GM18873 (cell line): ENCODE measurements at regions not wholly inside any gene's neighbourhood (a gene's known extent, or its start where the extent isn't known, plus 50 kb on each side); places are given as distances from the start of the nearest gene placed in this dataset.

Experiments
- ATAC-seq: cut with Tn5 transposase; IDR thresholded peaks from one replicate; pipeline ENCODE4 v1.9.1; 2021; ENCODE audit warnings: mild to moderate bottlenecking, moderate library complexity, moderate number of reproducible peaks; ENCODE audit not compliant: unreplicated experiment, low FRiP score

- no peak for ATAC-seq
These were observed 292.6 kb upstream of the DPH6 start for GRCh38 chr15:35838424-35839111.

DNA sequence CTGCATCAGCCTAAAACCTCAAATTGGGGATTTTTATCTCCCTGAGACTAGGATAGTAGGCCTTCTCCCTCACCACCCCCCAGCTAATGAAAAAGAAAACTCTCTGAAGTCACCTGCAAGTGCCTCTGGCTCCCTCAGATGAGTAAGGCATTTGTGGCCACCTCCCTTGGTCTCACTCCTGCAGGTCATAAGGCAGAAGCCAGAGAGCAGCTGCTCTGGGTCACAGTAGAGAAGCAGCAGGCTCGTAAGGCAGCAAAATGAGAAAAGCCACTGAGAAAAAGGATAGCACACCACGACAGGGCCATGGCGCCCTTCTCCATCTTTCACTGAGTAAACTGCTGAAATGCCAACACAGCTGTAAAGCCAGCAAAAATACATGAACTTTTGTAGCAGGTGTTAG, 296.7 kb upstream of the DPH6 start:
- no peak for ATAC-seq

DNA sequence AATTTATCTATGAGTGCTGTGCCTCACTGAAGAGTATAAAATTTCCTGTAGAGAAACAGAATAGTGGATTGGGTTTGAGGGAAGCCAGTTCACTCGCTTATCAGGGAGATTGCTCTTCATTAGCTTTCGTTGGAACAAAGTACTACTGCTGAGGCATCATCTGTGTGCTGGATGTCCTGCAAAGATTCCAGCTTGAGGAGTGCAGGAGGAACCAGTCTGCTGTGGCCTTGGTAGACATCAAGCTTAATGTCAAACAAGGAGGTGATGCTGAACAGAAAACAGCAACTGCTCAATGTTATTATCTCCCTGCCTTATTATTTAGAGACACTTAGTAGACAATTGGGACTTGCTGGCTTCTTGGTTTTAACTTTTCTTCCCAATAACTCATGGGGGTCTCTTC, 297.5 kb upstream of the DPH6 start:
- no peak for ATAC-seq

DNA sequence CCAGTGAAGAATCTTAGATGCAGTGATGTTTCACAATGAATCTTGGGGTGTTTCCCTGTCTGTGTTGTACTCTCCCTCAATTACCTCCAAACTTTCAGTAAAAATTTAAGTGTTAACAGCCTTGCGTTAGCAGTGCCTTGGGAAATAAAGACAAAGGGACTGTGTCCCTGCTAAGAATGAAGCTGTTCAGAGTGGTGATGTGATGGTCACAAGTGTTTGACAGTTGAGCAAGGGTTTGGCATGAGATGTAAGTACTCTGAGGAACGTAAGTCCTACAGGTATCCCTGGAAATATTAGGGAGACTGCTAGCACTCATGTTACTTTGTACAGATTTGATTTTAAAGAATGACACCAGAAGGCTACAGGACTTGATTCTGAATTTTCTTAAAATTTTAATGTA, 304.3 kb upstream of the DPH6 start:
- no peak for ATAC-seq

DNA sequence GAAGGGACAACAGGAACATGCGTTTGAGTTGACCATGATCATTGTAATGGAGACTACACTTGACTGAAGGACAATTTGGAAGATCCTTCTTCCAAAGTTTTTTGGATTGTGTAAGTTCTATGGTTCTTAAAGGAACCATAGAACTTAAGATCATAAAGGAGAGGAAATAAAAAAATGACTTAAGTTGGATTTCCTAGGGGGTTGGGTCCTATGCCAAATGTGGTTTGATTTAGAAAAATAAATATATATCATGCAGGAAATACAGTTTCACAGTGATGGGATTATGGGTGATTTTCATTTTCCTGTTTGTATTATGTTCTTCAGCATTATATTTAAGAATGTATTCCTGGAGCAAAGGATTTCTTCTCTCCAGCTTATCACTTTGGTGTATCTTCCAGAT, 305.5 kb upstream of the DPH6 start:
- ATAC-seq, result no peak

GRCh38 chr15:35852818-35853624, 307.1 kb upstream of the DPH6 start:
- no peak for ATAC-seq

- ATAC-seq, result no peak
These were observed 308.4 kb upstream of the DPH6 start for GRCh38 chr15:35854316-35854715.

GRCh38 chr15:35857567-35858226, 311.7 kb upstream of the DPH6 start:
- ATAC-seq, result no peak

DNA sequence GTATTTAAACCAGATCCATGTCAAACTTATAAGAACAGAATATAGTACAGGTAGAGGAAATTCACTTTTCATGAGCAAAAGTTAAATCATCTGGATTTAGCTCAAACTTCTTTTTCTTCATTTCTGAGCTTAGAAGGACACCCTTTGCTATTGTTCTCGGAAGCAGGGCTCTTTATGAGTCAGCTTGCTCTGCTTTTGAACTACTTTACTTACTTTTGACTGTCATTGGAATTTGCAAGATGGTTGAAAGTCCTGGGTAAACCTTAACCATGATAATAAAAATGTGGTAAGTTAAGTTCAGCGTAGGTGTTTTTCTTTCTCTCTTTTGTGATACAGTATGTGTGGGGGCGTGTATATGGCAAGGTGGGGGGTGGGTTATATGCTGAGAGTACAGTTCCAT, 312.7 kb upstream of the DPH6 start:
- no peak for ATAC-seq

GRCh38 chr15:35863655-35864054, 317.7 kb upstream of the DPH6 start:
- ATAC-seq, result no peak

- ATAC-seq, result no peak
These were observed 321.4 kb upstream of the DPH6 start for GRCh38 chr15:35867356-35867755.

DNA sequence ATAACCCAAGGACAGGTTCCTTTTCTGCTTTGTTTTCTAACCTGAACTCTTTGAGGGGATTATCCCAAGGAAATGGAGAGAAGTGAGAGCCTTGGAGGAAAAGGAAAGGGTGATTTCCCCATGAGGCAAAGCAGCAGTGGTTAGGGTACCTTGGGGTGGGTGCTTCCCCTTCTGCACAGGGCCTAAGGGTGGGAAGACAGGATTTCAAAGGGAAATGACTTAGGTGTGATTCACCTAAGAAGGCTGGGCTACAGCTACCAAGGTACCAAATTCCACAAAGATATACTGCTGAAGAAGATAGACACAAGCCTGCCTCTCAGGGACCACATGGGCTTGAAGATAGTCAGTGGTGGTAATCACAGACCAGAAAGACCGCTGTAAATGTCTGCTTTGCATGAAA, 325.3 kb upstream of the DPH6 start:
- no peak for ATAC-seq

DNA sequence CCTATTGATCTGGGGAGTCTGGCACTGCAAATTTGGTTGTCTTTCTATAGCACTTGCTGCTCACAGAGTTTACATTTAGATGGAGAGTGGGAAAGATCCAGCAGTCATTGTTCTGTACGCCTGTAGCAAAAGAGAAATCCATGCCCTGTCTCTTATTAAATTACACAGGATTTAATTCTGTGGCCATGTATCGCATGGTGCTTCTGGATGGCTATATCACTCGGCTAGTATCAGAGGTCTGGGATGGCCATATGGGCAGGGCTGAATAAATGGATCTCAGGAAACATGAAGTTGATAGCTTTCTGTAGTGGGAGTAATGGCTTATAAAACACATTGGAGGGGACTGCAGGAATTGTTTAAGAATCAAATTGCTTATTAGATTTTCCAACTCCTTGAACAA, 325.8 kb upstream of the DPH6 start:
- no peak for ATAC-seq

GRCh38 chr15:35872577-35872976, 326.6 kb upstream of the DPH6 start:
- ATAC-seq, result no peak

DNA sequence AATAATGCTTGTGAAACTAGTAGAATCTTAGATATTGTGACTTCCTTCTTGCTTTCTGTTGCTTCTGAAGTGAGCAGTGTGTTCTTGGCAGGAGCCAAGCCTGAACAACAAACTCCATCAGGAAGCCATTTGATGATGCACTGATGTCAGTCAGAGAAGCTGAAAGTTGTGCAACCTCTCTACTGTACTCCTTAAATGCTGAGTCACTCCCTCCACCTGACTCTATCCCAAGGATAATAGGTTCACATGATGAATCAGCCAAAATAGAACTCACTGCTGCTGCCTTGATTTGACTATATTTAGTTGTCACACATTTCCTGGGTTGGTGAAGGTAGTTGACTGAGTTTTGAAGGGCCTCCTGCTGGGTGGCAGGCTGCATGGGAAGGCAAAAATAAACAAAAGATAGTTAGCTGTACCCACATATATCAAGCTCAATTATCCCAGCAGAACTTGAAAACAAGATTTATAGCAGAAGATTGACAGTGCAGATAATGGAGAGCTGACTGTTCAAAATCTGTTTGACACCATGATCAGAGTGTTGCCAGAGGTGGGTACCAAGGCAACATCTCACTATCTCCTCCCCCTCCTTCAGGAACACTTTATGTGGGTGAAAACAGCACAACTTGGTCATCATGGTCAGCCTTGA, 328.4 kb upstream of the DPH6 start:
- no peak for ATAC-seq

DNA sequence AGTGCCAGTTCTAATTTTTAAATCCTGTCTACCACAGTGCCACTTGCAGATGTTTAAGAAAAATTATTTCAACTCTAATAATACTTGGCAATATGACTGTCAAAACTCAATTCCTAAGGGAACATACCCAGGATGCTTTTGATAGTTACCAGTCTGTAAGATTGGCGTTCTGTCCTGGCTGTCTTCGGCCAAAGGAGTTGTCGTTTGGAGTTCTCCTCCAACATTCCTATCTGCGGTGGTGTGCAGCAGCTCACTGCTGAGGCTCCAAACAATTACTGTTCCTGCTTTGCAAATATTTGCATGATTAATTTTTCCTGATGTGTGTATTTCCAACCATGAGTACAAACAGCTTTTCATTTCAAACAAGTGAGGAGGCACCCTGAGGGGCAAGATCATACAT, 330.8 kb upstream of the DPH6 start:
- no peak for ATAC-seq

GRCh38 chr15:35880896-35881295, 334.9 kb upstream of the DPH6 start:
- no peak for ATAC-seq

DNA sequence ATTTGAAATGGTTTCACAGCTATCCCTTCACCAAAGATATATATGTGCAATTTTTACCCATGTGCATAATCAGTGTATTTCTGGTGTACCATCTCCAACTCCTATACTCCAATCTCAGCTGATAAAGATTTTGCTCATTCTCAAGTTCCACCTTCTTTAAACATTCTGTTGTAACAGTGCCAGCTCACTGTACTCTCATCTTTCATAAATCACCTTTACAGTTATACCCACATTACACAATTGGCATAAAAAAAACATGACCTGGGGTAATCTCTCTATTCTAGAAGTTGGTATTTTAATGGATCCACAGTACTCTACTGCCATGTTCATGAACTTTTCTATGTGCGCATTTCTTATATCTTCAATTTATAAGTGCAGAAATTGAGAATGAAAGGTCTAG, 339.9 kb upstream of the DPH6 start:
- no peak for ATAC-seq

GRCh38 chr15:35886765-35887164, 340.8 kb upstream of the DPH6 start:
- ATAC-seq, result no peak

DNA sequence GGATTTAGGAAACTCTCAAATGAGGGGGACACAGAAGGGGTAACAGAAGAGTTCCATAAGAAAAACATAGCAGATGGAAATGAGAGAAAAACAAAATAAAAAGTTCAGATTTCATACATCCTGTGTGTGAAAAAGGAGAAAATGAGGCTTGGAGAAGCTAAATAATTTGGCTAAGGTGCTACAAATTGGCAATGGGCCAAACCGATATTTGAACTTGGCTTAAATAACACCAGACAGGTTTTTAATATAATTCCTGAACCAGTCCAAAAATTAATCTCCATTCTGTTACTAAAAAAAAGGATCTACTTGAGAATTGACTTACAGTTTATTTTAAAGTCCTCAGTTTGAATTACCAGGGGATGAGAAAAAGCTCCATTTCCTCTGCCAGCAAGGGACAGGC, 342.9 kb upstream of the DPH6 start:
- ATAC-seq, result no peak

GRCh38 chr15:35907511-35907910, 361.5 kb upstream of the DPH6 start:
- no peak for ATAC-seq
